ENCODE measurements at regions not wholly inside any gene's neighbourhood (a gene's known extent, or its start where the extent isn't known, plus 50 kb on each side); places are given as distances from the start of the nearest gene placed in this dataset.

- Histone ChIP-seq H3K27ac (no peak overlapping the region), H3K4me3 (ENCODE audit: low read depth, low read length) (no peak overlapping the region), H3K9me3 (ENCODE audit: severe bottlenecking) (no peaks in the 10 kb centered on the region), H3K36me3 (no peaks in the 10 kb centered on the region), H3K27me3 (ENCODE audit: insufficient read depth, low read depth, severe bottlenecking) (peaks cover 4% of the 10 kb centered on the region)
- DNase-seq: no peak
- no peak for TF ChIP-seq CTCF (IDR thresholded peaks at IDR 0.05; ENCODE audit: low read depth, low read length)
Observed at GRCh38 chr21:27058673-27059605, 92.1 kb upstream of the ADAMTS5 start.

- H3K36me3 ChIP-seq: no peaks in the 10 kb centered on the region
- H3K9me3 ChIP-seq (ENCODE audit: severe bottlenecking): no peaks in the 10 kb centered on the region
- TF ChIP-seq CTCF (IDR thresholded peaks at IDR 0.05; ENCODE audit: low read depth, low read length): no peak
- H3K27me3 ChIP-seq (ENCODE audit: insufficient read depth, low read depth, severe bottlenecking): peaks cover 8% of the 10 kb centered on the region
- H3K4me3 ChIP-seq (ENCODE audit: low read depth, low read length): no peak overlapping the region
- no peak for DNase-seq
- no peak overlapping the region for H3K27ac ChIP-seq
Observed at GRCh38 chr21:27057997-27058396, 91.1 kb upstream of the ADAMTS5 start.

GRCh38 chr21:27047658-27048314 lies 80.9 kb upstream of the ADAMTS5 start:
- Histone ChIP-seq H3K27me3 (ENCODE audit: insufficient read depth, low read depth, severe bottlenecking) (peaks cover 52% of the 10 kb centered on the region), H3K4me3 (ENCODE audit: low read depth, low read length) (no peak overlapping the region), H3K9me3 (ENCODE audit: severe bottlenecking) (no peaks in the 10 kb centered on the region), H3K27ac (no peak overlapping the region), H3K36me3 (no peaks in the 10 kb centered on the region)
- DNase-seq: no peak
- TF ChIP-seq CTCF (IDR thresholded peaks at IDR 0.05; ENCODE audit: low read depth, low read length): no peak

- Histone ChIP-seq H3K9me3 (ENCODE audit: severe bottlenecking) (no peaks in the 10 kb centered on the region), H3K4me3 (ENCODE audit: low read depth, low read length) (no peak overlapping the region), H3K36me3 (no peaks in the 10 kb centered on the region), H3K27me3 (ENCODE audit: insufficient read depth, low read depth, severe bottlenecking) (peaks cover 52% of the 10 kb centered on the region), H3K27ac (no peak overlapping the region)
- DNase-seq: no peak
- TF ChIP-seq CTCF (IDR thresholded peaks at IDR 0.05; ENCODE audit: low read depth, low read length): no peak
Observed at GRCh38 chr21:27047283-27047657, 80.4 kb upstream of the ADAMTS5 start.

GRCh38 chr21:27045281-27045985 lies 78.5 kb upstream of the ADAMTS5 start:
- H3K27me3 ChIP-seq (ENCODE audit: insufficient read depth, low read depth, severe bottlenecking): peaks cover 53% of the 10 kb centered on the region
- TF ChIP-seq CTCF (IDR thresholded peaks at IDR 0.05; ENCODE audit: low read depth, low read length): no peak
- H3K4me3 ChIP-seq (ENCODE audit: low read depth, low read length): no peak overlapping the region
- H3K36me3 ChIP-seq: no peaks in the 10 kb centered on the region
- DNase-seq: no peak
- H3K9me3 ChIP-seq (ENCODE audit: severe bottlenecking): no peaks in the 10 kb centered on the region
- no peak overlapping the region for H3K27ac ChIP-seq
